NCI-H82 treated with DMSO at 0.1 percent for 48 hours (cell line): ENCODE measurements at regions not wholly inside any gene's neighbourhood (a gene's known extent, or its start where the extent isn't known, plus 50 kb on each side); places are given as distances from the start of the nearest gene placed in this dataset.

Experiments
- DNase-seq: peaks from one replicate; lab custom pipeline; 2025; ENCODE audit not compliant: unreplicated experiment; lab: John Stamatoyannopoulos, UW

DNA sequence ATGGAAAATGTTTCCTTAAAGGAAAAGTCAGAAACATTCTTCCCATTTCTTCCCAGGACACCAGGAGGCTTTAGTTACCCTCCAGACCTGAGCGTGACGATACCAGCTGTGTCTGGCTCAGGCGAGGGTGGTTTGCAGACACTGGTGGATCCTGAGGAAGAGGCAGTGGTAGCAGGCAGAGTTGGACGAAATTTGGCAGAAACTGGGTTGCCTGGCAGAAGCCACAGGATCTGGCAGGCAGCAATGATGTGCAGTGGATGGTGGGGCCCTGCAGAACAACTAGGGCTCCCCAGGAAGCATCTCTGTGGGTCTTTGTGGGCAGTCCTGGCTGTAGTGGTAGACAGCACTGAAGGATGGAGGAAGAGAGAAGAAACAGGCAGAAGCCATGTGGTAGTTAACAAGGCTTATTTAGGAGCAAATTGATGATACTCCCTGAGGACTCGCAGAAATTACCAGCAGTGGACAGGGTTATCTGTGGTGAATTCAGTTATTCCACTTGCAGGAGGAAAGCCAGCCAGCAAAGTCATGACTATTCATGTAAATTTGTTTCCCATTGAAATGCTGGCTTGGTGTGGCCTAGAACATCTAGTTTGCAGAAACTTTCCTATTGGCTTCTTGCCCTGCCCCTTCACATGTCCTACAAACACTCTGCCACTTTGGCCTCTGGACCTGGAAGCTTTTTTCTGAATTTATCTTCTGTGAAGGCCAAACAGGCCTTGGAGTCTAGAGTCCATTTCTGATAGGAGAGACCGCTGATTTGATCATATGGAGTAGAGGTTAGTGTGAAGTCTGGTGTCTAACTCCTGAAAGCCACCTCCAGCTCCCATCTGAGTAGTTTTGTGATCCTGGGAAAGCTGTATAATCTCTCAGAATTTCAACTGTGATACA, 212.0 kb downstream of the DMRT2 start:
- no peak for DNase-seq

DNA sequence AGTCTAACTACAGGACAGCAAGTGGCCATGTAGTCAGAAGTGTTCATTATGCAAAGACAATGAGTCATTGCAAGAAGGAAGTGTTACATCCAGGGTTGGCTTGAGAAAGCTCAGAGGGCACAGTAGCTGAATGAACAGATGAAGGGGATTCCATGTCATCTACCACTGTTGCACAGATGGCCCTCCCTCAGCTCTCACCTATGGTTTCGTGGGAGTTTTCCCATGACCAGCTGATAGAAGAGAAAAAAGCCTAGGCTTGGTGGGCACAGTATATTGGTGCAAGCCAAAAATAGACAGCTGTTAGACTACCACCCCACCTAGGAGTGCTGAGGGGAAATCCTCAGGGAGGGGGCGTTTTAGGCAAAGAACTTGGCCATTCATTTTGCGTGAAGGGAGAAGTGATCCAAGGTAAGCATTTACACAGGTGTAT, 217.0 kb downstream of the DMRT2 start:
- no peak for DNase-seq

DNA sequence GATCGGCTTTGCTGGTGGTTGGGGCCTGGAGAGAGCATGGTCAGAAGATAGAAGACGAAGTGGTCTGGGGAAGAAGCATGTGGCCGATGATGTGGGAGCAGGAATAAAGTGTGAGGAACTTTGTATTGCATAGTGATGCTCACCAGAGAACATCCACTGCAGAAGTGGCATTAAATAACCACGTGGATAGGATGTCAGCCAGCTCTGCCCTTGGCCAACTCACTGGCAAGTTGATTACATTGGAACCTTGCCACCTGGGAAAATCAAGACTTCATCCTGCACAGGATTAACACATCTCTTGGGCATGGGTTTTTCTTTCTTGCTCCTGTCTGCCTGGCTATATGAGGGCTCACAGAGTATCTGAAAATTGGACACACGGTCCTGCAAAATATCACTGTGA, 217.4 kb downstream of the DMRT2 start:
- DNase-seq: no peak

DNA sequence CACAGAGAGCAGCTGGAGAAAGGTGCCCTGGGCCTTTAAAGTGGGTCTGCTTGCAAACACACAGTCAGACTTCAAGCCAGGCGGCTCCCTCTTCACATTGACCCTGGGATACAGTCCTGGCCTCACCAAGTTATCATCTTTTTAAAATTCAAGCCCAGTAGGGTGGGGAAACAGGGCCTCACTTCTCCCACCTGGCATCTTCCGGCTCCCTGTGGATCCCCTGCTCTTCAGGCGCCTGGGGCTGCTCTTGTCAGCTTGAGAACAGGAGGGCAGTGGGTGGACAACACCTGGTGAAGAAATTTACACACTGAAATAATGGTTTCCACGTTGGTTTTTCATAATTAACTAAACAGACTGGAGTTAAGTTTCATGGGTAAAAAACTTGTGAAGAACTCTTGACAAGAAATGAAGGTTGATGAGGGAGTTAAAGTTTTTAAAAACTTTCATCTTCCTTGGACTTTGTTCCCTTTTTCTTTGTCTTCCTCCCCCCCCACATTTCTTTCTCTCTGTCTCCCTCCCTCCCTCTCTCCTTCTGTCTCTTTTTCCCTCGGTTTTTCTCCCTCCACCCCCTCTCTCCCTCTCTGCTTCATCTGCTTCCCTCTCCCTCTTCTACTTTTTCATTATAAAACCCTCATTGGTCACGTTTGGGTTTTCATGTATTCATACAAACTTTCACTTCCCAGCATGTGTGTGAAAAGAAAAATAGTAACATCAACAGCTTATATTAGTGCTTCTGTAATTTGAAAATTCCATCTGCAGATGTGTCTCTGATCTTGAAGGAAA, 219.6 kb downstream of the DMRT2 start:
- DNase-seq: no peak

DNA sequence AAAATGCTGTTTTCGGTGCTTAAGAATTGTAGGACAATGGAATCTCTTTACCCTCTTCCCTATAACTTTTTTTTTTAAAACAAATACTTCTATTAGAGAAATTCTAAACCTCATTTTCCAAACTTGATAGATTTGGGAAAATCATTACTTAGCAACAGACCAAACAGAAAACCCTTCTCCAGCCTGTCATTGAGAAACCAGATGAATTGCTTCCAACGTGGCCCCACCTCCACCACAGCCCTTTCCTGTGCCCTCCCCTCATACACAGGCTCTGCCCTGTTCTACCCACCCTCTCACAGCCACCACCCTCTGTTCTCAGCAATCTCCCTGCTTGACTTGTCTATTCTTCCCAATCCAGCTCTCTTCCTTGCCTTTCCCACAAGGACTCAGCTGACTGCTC, 221.2 kb downstream of the DMRT2 start:
- no peak for DNase-seq

DNA sequence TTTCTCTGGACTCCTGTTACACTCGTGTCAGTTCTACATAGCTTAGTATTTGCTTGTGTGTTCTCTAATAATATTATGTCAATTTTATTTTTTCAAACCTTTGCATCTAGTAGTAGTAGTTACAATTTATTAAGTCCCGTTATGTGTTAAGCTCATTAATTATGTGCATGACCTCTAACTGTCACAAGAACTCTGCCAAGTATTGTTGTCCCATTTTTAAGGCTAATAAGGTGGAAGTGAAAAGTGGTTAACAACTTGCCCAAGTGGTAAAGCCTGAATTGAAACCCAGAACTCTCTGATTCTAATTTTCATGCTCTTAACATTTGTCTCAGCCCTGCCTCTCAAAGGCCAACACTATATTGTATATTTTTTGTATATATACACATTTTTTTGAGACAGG, 221.6 kb downstream of the DMRT2 start:
- DNase-seq: no peak

DNA sequence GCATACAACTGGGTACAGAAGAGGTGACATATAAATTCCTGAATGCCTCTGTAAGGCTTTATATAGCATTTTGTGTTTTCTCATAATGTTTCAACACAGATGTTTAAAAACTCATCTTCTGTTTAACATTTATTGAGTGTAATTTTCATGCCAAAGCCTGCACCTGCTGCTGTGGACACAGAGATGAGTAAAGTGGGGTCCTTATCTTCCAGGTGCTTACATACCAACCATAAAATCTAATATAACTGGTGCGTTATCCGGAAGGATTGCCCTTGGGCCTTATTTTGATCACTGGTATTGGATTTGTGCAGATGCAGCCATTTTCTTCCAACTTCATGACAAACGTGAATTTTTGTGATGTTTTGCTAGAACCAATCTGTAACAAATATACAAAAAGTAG, 222.3 kb downstream of the DMRT2 start:
- DNase-seq: no peak

DNA sequence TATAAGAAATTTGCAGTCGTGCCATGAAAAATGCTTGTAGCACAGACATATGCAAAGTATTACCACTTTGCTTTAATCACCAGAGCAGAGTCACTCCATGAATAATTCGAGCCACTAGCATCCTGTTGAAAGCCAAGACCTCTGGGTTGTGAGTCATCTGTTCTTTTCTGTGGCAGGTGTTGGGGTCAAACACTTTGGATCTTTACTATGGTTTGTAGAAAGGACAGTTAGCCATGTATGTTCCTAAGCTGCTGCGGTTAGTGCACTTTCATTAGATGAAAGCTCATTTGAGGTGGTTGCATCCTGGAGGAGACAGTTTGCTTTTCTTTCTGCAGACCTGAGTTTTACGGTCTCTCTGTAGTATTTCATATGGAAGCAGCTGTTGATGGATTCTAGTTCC, 223.7 kb downstream of the DMRT2 start:
- no peak for DNase-seq

DNA sequence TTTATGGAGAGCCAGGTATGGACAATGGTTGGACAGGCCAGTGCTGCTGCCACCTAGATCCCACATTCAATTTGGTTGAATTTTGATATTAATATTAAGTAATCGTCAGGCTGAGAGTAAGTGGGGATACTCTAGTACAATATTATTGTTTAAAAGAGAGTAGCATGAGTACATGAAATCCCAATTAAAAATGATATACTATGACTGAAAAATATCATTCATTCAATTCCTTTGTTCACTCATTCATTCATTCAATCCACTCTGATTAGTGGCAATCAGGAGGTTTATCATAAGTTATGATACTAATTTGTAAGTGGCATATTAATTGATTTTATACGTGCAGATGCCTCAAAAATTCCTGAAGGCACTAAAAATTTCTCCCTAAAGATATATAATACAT, 224.2 kb downstream of the DMRT2 start:
- DNase-seq: no peak

DNA sequence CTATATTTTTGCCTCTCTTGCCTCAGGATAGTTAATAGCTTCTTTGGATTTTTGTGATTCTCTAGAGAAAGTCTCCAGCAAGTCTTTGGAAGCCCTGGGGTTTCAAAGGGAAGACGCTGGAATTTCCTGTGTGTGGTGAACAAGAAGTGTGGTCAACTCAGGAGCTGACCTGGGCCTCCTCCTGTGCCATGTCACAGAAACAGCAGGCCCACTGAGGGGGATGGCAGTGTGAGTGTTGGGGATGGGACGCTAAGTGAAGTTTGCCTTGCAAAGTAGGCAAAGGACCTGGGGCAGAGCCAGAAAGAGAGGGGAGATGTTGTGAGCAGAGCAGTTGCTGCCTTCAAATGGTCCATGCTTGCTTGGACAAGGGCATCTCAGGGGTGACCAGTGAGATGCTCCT, 226.3 kb downstream of the DMRT2 start:
- no peak for DNase-seq

DNA sequence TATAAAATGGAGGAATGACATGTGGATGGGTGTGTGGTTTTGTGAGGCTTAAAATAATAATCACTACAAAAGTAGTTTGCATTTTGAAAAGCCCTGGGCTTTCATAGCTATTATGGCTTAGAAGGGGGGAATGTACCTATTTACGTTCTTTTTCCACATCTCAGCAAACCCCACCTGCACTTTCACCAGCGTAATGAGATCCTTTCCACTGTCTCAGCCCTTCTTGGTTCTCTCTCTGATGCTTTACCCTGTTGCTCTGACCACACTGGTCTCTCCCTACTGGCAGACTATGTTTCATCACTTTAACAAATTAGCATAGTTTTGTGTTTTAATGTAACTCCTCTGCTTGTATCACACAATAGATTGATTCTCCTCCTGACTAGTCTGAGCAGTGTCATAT, 234.6 kb downstream of the DMRT2 start:
- DNase-seq: no peak

DNA sequence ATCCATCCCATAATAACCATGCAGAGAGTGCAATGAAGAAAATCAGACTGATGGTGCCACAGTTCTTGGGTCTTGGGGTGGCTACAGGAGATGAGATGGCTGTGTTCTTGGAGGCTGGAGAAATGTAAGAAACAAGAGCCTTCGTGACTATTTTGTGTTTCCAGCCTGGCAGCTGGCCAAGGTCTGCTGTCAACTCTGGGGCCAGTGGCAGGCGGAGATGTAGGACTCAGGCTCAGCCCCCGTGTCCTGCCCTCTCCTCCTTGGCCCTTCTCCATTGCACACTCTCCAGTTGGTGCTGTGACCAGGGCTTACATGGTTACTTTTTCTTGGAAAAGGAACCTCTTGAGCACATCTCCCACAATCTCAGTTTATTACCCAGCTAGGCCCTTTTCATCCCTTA, 235.4 kb downstream of the DMRT2 start:
- no peak for DNase-seq

DNA sequence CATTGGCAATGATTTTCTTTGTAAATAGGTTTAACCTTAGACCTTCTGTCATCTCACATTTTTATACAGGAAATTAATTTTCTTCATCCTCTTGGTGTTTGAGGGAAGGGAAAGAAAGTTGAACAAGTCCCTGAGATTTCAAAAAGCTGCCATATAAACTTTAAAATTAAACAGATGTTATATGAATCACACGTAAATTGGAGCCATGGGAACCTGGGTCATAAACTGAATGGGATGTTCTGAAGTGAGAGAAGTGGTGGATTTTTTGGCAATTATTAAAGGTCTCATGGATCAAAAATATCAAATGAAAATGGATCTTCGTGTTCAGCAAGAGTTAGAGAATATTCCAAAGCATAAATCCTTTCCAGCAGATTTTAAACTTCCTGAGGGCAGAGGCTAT, 242.2 kb downstream of the DMRT2 start:
- no peak for DNase-seq

DNA sequence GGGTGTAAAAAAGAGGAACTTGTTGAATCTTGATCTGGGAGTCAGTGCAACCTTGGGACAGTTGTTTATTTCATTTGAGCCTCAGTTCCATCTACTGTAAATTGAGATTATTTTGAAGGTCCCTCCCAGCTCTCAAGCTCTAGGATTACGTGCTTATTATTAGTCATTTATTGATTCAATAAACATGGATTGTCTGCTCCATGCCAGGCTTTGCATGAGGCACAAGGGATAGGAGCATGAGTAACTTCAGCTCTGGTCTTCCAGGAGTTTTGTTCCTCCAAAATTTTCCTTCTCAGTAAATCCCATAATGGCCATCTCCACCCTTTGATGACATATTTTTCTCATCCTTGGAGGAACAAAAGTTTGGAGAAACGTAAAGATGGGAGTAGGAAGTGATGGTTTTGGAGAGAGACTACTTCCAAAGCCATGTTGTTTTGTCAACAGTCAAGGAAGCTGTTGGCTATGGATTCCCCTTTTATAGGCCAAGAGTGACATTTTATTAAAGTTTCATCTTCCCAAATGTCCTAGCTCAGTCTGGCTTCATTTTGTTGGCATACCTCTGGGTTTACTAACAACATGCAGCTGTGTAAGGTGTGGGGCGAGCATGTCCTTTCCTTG, 244.6 kb downstream of the DMRT2 start:
- DNase-seq: no peak

DNA sequence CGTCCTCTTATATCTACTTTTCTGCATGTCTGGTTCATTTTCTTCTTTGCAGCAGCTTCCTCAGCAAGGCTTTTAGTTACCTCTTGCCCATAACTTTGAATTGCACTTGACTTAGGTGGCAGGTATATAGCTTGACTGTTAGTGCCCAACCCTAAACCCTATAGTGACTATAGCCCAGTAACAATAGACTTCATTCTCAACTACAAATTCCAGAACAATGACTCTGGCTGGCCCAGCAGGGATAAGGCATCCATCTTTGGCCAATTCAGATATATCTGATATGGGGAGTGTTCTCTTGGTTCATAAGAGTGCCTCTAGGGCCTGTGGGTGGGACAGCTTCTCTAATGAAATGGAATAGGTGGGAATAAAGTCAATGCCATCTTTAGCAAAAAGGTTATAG, 246.2 kb downstream of the DMRT2 start:
- no peak for DNase-seq

DNA sequence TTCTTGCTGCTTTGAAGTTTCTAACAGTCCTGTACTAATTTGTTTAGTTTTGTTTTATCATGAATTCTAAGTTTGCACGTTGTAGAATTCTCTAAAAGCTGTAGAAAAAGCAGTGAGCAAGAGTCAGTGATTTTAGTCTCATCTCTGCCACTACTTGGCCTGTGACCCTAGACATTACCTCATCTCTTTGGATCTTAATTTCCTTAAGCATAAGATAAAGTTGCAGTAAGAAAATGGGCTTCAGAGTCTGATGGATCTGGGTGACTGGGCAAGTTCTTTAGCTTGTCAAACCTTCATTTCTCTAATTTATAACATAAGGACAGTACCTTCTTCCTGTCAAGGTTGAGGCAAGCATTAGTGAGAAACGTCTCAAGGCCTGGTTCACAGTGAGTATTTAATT, 247.9 kb downstream of the DMRT2 start:
- no peak for DNase-seq

DNA sequence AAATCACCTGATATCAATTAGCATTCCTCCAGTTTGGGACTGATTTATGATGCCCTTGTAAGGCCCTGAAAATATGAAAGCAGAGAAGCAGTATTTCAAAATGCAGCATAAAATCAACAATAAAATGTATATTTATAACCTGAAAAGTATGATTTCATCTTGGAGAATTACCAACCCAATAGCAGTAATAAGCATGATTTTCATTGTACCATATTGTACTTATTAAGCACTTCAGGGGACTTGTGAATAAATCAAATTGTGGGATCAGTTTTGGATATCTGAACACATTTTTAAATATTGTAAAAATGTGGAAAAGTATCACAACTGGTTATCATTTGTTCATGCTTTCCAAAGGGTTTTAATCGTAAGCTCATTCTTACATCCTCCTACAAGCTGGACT, 250.8 kb downstream of the DMRT2 start:
- no peak for DNase-seq

DNA sequence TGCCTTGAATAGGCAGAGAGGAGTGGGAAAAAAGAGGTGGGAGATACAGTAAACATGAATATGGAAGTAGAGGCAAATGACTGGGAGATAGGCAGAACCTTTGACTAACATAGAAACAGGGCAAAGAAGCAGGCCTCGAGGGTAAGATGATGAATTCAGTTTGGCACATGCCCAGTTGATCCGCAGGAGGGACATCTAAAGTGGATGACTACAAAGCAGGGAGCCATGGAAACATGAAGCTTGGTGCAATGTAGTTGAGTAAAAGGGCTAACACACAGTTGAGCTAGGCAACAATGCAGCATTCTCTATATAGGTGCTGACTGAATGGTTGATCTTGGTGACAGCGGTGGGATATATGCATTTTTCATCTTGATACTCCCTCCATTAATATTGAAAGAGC, 253.8 kb downstream of the DMRT2 start:
- no peak for DNase-seq

DNA sequence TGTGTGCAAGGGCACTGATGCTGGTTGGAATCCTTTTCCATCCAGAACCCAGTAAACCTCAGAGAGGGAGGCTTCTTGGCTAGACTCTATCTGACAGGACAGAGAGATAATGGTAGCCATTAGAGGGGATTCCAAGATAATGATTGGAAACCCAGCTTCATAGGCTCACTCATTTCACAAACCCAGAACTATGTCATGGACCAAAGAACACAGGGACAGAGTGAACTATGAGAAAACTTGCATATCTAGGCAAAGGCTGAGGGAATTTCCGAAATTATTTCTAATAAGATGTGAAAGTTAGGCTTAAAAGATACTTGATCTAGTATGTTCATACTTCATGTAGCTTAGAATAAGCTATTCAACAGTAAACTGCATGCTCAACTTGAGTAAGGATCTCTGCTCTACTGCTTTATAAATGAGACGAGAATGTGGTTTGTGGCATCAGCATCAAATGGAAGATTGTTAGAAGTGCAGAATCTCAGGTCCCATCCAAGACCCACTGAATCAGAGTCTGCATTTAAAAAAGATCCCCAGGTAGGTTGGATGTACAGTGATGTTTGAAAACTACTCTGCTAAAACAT, 261.4 kb downstream of the DMRT2 start:
- DNase-seq: no peak

DNA sequence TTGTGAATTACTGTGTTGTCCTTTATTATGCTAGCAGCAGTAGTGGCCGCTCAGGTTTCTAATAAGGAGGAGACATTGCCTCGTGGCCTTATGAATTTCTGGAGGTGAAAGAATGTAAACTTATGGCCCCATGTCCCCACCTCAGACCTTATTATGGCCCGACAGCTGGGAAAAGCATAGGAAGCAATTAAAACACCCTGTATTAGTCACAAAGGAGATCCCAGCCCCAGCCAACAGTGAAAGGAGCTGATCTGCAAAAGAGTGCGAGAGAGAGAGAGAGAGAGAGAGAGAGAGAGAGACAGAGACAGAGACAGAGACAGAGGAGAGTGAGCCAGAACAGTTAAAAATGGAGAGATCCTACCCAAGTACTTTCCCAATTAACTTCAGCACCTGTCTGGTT, 269.3 kb downstream of the DMRT2 start:
- no peak for DNase-seq

DNA sequence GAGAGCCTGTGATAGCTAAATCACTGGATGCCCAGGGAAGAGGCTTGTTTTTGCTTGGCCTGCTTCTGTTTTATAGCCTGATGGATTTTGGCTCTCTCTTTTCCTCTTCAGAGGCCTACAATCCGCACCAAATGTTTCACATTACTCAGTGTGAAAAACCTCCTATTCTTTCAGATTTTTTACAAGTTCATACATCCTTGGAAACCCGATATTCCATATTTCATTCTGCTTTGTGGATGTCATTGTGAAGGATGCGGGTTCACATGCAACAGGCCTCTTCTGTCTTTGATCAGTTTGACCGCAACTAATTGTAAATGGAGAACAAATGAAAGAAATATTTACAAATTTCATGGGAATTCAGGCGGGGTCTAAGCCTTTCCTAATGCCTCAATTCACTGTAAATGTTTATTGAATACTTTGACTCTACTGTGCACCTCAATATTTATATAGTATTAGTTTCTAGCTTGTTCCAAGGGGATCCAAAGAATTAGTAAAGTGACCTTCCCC, 269.9 kb downstream of the DMRT2 start:
- no peak for DNase-seq
